Umbilical cord (tissue), 1 donor: ENCODE measurements at regions not wholly inside any gene's neighbourhood (a gene's known extent, or its start where the extent isn't known, plus 50 kb on each side); places are given as distances from the start of the nearest gene placed in this dataset.
"Not testable (repeated sequence)": the region's sequence is repeated elsewhere in the genome, so short reads cannot be mapped to it uniquely, and the experiment has no call there.

ENCODE experiments used
- DNase-seq: peaks from one replicate; pipeline ENCODE4 v3.0.0-alpha.2; 2015; ENCODE audit warnings: low spot score

GRCh38 chr6:103183831-103184411 is 1675.8 kb downstream of the HACE1 start:
- DNase-seq, result no peak

- DNase-seq, result no peak
Measured at GRCh38 chr6:103178193-103178592, 1681.5 kb downstream of the HACE1 start.

- no peak for DNase-seq
Measured at GRCh38 chr6:103177791-103178190, 1681.9 kb downstream of the HACE1 start.

GRCh38 chr6:103175056-103175455 is 1684.7 kb downstream of the HACE1 start:
- no peak for DNase-seq

- no peak for DNase-seq
Measured at GRCh38 chr6:103167345-103168071, 1692.2 kb downstream of the HACE1 start.

GRCh38 chr6:103154779-103155572 is 1704.7 kb downstream of the HACE1 start:
- DNase-seq, result no peak

GRCh38 chr6:103153016-103153415 is 1706.7 kb downstream of the HACE1 start:
- no peak for DNase-seq

- DNase-seq, result no peak
Measured at GRCh38 chr6:103142902-103143301, 1716.8 kb downstream of the HACE1 start.

GRCh38 chr6:103140308-103141027 is 1719.3 kb downstream of the HACE1 start:
- DNase-seq, result no peak

GRCh38 chr6:103139377-103139776 is 1720.3 kb downstream of the HACE1 start:
- no peak for DNase-seq

- no peak for DNase-seq
Measured at GRCh38 chr6:103124471-103124870, 1731.0 kb downstream of the GRIK2 start.

GRCh38 chr6:103122766-103123601 is 1729.5 kb downstream of the GRIK2 start:
- peak; percentile 32 for DNase-seq

GRCh38 chr6:103119056-103119455 is 1725.5 kb downstream of the GRIK2 start:
- no peak for DNase-seq

- DNase-seq, result no peak
Measured at GRCh38 chr6:103114582-103114981, 1721.1 kb downstream of the GRIK2 start.

GRCh38 chr6:103113416-103113815 is 1719.9 kb downstream of the GRIK2 start:
- no peak for DNase-seq

- DNase-seq, result no peak
Measured at GRCh38 chr6:103107985-103108384, 1714.5 kb downstream of the GRIK2 start.

GRCh38 chr6:103105686-103106085 is 1712.2 kb downstream of the GRIK2 start:
- DNase-seq, result no peak

GRCh38 chr6:103101267-103101666 is 1707.8 kb downstream of the GRIK2 start:
- no peak for DNase-seq

GRCh38 chr6:103092414-103092813 is 1698.9 kb downstream of the GRIK2 start:
- DNase-seq, result not testable (repeated sequence)

GRCh38 chr6:103085801-103086200 is 1692.3 kb downstream of the GRIK2 start:
- DNase-seq, result no peak
